22Rv1 (cell line): ENCODE measurements at regions not wholly inside any gene's neighbourhood (a gene's known extent, or its start where the extent isn't known, plus 50 kb on each side); places are given as distances from the start of the nearest gene placed in this dataset.

Experiments
- H3K27ac ChIP-seq: fragments of 450-650 bp; 2 replicates; pipeline ENCODE4 v1.5.1; 2017
- CTCF ChIP-seq: fragments of 450-650 bp; IDR thresholded peaks from 2 replicates; pipeline ENCODE4 v1.5.1; 2017; ENCODE audit warnings: mild to moderate bottlenecking
- ZFX ChIP-seq: fragments of 450-650 bp; IDR thresholded peaks from 2 replicates; pipeline ENCODE4 v1.6.1; 2017; ENCODE audit warnings: antibody characterized with exemption, borderline replicate concordance

DNA sequence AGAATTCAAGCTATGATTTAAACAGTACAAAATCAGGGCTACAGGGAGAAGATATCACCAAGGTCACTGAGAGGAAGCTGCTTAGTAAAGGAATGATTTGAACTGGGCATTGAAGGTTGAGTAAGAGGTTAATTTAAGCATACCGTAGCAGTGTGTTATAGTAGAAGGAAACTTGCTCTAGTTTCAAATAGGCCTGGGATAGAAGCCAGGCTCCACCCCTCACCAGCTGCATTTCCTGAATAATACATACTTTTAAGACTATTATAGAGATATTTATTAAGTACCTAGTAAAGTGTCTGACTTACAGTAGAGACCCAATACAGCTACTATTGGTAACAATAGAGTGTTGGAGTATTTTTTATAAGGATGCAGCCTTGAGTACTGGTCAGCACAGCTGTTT, 118.0 kb upstream of the GLRA2 start:
- TF ChIP-seq ZFX (no peak), CTCF (no peak)
- H3K27ac ChIP-seq, result no peak overlapping the region

GRCh38 chrX:14409341-14409740, 120.0 kb upstream of the GLRA2 start:
- TF ChIP-seq ZFX, result no peak
- TF ChIP-seq CTCF, result no peak
- H3K27ac ChIP-seq, result no peak overlapping the region

GRCh38 chrX:14406225-14406624, 123.1 kb upstream of the GLRA2 start:
- no peak for TF ChIP-seq ZFX
- TF ChIP-seq CTCF, result no peak
- no peak overlapping the region for H3K27ac ChIP-seq

GRCh38 chrX:14398725-14399124, 130.6 kb upstream of the GLRA2 start:
- no peak for TF ChIP-seq CTCF
- no peak for TF ChIP-seq ZFX
- H3K27ac ChIP-seq, result no peak overlapping the region

DNA sequence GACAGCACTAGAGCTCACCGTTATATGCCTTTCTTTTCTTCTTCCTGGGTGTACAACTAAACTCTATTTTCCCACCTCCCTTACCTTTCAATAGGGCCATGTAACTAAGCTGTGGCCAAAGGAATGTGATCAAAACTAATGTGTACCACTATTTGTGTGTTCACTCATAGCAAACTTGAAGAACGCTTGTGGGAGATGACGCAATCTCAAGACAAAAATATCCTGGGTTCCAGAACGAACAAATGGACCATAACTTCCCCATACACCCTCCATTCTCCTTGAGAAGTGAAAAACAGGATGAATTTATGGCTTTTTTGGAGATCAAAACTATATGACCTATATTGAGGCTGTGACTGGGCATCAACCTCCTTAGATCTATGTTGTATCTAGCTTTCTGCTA, 139.7 kb upstream of the GLRA2 start:
- no peak overlapping the region for H3K27ac ChIP-seq
- TF ChIP-seq ZFX (no peak), CTCF (no peak)

DNA sequence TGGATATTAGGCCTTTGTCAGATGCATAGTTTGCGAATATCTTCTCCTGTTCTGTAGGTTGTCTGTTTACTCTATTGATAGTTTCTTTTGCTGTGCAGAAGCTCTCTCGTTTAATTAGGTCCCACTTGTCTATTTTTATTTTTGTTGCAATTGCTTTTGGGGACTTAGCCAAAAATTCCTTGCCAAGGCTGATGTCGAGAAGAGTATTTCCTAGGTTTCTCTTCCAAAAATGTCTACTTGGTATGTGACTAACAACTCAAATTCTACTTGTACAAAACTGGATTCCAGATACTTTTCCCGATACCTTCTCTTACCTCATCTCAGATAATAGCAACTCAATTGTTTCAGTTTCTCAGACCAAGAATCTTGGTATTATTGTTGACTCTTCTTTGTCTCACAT, 142.4 kb upstream of the GLRA2 start:
- TF ChIP-seq ZFX (no peak), CTCF (no peak)
- H3K27ac ChIP-seq, result no peak overlapping the region

GRCh38 chrX:14380044-14380443, 149.3 kb upstream of the GLRA2 start:
- H3K27ac ChIP-seq, result no peak overlapping the region
- TF ChIP-seq CTCF (no peak), ZFX (no peak)
